ENCODE measurements at regions not wholly inside any gene's neighbourhood (a gene's known extent, or its start where the extent isn't known, plus 50 kb on each side); places are given as distances from the start of the nearest gene placed in this dataset.
"Not testable (repeated sequence)": the region's sequence is repeated elsewhere in the genome, so short reads cannot be mapped to it uniquely, and the experiment has no call there.

GRCh38 chr16:7938175-7938574, 605.5 kb downstream of the RBFOX1 start:
- DNase-seq, result no peak

GRCh38 chr16:7921345-7921744, 588.7 kb downstream of the RBFOX1 start:
- no peak for DNase-seq

- DNase-seq, result no peak
These were observed 587.1 kb downstream of the RBFOX1 start for GRCh38 chr16:7919782-7920181.

- DNase-seq, result no peak
These were observed 582.1 kb downstream of the RBFOX1 start for GRCh38 chr16:7914748-7915147.

- DNase-seq, result no peak
These were observed 579.5 kb downstream of the RBFOX1 start for GRCh38 chr16:7912132-7912531.

- no peak for DNase-seq
These were observed 577.5 kb downstream of the RBFOX1 start for GRCh38 chr16:7910116-7910515.

- DNase-seq, result no peak
These were observed 555.8 kb downstream of the RBFOX1 start for GRCh38 chr16:7888411-7888810.

- DNase-seq, result no peak
These were observed 554.7 kb downstream of the RBFOX1 start for GRCh38 chr16:7887316-7887715.

GRCh38 chr16:7871979-7872378, 539.3 kb downstream of the RBFOX1 start:
- DNase-seq, result no peak

- no peak for DNase-seq
These were observed 538.7 kb downstream of the RBFOX1 start for GRCh38 chr16:7871371-7871770.

GRCh38 chr16:7867831-7868230, 535.2 kb downstream of the RBFOX1 start:
- no peak for DNase-seq

GRCh38 chr16:7866144-7866543, 533.5 kb downstream of the RBFOX1 start:
- DNase-seq, result no peak

- not testable (repeated sequence) for DNase-seq
These were observed 532.7 kb downstream of the RBFOX1 start for GRCh38 chr16:7865393-7865792.

- no peak for DNase-seq
These were observed 529.4 kb downstream of the RBFOX1 start for GRCh38 chr16:7861891-7862582.

GRCh38 chr16:7853197-7853596, 520.6 kb downstream of the RBFOX1 start:
- DNase-seq, result no peak

GRCh38 chr16:7849841-7850240, 517.2 kb downstream of the RBFOX1 start:
- no peak for DNase-seq

GRCh38 chr16:7843261-7843660, 510.6 kb downstream of the RBFOX1 start:
- no peak for DNase-seq

- no peak for DNase-seq
These were observed 506.9 kb downstream of the RBFOX1 start for GRCh38 chr16:7839568-7839967.

- DNase-seq, result no peak
These were observed 502.3 kb downstream of the RBFOX1 start for GRCh38 chr16:7834771-7835431.

GRCh38 chr16:7820816-7821215, 488.2 kb downstream of the RBFOX1 start:
- no peak for DNase-seq

- no peak for DNase-seq
These were observed 473.2 kb downstream of the RBFOX1 start for GRCh38 chr16:7805686-7806396.

- no peak for DNase-seq
These were observed 472.1 kb downstream of the RBFOX1 start for GRCh38 chr16:7804635-7805195.

- DNase-seq, result no peak
These were observed 459.7 kb downstream of the RBFOX1 start for GRCh38 chr16:7792346-7792745.
